GM12892 (cell line): ENCODE measurements at regions not wholly inside any gene's neighbourhood (a gene's known extent, or its start where the extent isn't known, plus 50 kb on each side); places are given as distances from the start of the nearest gene placed in this dataset.

Experiments
- DNase-seq: peaks from one replicate; pipeline ENCODE4 v3.0.0; 2011; ENCODE audit not compliant: insufficient read length
- FAIRE-seq: peaks from 2 replicates; lab custom pipeline; 2011; peaks lifted over from hg19 to GRCh38; lab: Jason Lieb, UNC
- POLR2A ChIP-seq: IDR thresholded peaks from 2 replicates; pipeline ENCODE4 v1.6.1; 2011; ENCODE audit warnings: low read depth, low read length, control low read depth
- POLR2AphosphoS5 ChIP-seq: IDR thresholded peaks from 2 replicates; pipeline ENCODE4 v1.6.1; 2011; ENCODE audit warnings: low read depth, low read length, control low read depth
- TAF1 ChIP-seq: IDR thresholded peaks from 2 replicates; pipeline ENCODE4 v1.6.1; 2011; ENCODE audit warnings: low read depth, mild to moderate bottlenecking, control low read depth, low read length, borderline replicate concordance

DNA sequence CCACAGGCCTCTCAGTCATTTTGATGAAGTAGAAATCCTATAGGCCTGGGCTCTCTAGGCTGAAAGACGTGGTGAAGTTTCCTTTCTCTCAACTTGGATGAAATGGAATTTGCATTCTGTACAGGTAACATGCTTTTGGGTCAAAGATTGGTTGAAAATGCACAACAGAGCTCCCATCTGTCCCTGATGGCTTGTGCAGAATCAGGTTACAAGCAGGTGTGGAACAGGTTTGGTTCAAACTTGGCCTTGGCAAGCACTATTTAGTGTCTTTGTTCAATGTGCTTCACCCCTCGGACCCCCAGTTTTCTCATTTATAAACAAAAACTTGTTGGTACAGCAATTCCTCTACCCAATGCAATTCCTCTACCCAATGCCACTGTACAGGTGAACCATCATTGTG lies 1493.0 kb downstream of the AACS start:
- no peak for FAIRE-seq
- no peak for TF ChIP-seq POLR2AphosphoS5
- TF ChIP-seq TAF1 = no peak
- no peak for TF ChIP-seq POLR2A
- DNase-seq = no peak

DNA sequence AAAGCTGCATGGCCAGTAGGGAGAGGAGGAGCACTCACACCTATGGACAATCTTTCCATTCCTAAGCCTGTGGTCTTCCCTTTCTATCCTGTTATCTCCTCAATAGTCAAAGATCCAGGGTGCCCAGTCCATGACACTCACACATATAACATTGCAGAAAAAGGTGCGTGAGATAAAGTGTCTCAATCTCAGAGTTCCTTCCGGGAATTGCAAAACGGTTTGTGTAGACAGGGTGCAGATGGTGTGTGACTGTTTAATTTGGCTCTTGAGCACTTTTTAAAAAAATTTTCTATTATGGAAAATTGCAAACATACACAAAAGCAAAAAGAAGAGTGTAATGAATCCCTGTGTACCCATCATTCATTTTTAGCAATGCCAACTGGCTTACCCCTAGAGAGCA lies 1493.6 kb downstream of the AACS start:
- FAIRE-seq (no peak), DNase-seq (no peak)
- TF ChIP-seq POLR2AphosphoS5 (no peak), TAF1 (no peak), POLR2A (no peak)

DNA sequence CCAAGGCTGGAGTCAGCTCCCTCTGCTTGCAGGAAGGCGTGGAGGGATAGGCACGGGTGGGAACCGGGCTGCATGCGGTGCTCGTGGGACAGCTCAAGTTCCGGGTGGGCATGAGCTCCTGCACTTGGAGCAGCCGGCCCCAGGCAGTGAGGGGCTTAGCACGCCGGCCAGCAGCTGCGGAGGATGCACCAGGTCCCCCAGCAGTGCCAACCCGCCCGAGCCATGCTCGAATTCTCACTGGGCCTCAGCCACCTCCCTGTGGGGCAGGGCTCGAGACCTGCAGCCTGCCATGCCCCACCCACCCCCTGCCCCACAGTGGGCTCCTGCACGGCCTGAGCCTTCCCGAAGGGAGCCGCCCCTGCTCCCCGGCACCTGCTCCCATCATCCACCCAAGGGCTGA lies 1501.8 kb downstream of the AACS start:
- FAIRE-seq (no peak), DNase-seq (no peak)
- no peak for TF ChIP-seq TAF1
- no peak for TF ChIP-seq POLR2A
- no peak for TF ChIP-seq POLR2AphosphoS5

DNA sequence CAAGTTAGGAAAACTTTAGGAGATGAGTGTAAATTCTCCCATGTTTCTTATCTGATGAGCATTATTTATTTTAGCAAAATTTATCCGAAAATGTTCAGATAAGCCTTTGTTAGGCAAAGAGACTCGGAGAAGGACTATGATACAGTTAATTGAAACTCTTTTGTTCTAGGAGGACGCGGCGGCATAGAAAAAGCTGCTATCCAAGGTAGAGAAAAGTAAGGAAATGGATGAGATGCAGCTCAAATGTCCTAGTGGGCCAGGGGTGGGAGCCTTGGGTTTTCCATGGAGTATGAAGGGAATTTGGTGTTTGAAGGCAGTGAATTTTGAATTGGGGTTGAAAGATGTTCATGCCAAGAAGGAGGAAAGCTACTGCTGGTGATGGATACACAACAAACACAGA lies 1504.5 kb downstream of the AACS start:
- no peak for FAIRE-seq
- no peak for TF ChIP-seq POLR2A
- TF ChIP-seq POLR2AphosphoS5 = no peak
- TF ChIP-seq TAF1 = no peak
- no peak for DNase-seq

DNA sequence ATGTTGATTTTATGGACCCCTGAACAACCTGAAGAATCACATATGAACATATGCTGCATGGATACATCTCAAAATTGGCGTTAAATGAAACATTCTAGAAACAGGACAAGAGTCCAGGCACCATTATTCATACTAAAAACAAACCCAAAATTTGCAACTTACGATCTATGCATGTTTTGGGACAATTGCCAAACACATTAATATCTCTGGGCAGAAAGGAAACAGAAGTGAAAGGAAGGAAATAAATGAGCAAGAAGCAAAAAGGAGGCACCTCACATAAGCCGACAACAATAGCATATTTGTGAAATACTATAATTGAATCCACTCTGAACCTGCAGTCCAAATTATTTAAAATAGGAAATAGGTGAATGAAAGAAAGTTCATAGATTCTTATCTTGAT lies 1505.3 kb downstream of the AACS start:
- FAIRE-seq = no peak
- TF ChIP-seq TAF1 (no peak), POLR2A (no peak), POLR2AphosphoS5 (no peak)
- no peak for DNase-seq

DNA sequence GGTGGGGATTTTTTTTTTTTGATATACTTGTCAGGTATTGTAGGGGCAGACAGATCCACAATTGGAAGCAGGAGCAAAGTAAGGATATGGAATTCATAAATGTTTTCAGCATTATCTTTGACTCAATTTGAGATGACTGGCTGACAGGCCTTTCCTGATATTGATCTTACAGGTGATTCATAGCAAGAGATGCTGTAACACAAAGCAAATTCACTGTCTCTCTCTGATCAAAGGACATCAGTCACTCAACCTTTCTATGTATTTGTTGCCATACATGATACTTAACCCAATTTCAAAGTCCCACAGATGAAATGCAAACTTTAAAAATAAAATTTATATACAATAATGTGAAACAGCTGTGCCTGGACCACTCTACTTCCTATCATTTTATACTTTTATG lies 1506.9 kb downstream of the AACS start:
- TF ChIP-seq POLR2A (no peak), POLR2AphosphoS5 (no peak), TAF1 (no peak)
- DNase-seq (no peak), FAIRE-seq (no peak)

DNA sequence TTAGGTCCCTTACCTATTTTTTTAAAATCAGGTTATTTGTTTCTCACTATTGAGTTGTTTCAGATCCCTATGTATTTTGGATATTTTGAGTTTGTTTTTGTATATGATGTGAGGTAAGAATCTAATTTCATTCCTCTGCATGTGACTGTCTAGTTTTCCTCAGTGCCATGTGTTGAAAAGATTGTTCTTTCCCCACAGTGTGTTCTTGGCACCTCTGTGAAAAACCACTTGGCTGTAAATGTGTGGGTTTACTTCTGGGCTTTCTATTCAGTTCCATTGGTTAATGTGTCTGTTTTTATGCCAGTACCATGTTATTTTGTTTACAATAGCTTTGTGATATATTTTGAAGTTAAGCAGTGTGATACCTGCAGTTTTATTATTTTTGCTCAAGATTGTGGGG lies 1516.4 kb downstream of the AACS start:
- DNase-seq (no peak), FAIRE-seq (no peak)
- TF ChIP-seq POLR2AphosphoS5 = no peak
- TF ChIP-seq TAF1 = no peak
- TF ChIP-seq POLR2A = no peak

DNA sequence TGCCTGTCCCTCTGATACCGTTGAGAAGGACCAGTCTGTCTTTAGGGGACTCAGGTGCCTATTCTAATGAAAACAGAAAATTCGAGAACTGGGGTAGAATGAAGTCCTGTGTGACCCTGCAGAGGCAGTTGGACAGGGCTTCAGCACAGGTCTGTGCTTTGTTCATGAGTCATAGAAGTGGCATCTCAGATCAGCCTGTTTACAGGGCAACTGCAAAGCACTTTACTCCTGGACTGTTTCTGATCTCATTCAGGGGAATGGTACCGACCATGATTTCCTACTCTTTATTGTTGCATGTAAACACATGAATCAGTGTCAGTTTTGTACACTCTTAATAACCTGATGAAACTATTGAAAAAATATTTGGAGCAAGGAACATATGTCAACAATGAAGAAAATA lies 1517.0 kb downstream of the AACS start:
- FAIRE-seq (no peak), DNase-seq (no peak)
- no peak for TF ChIP-seq POLR2A
- TF ChIP-seq POLR2AphosphoS5 = no peak
- no peak for TF ChIP-seq TAF1

DNA sequence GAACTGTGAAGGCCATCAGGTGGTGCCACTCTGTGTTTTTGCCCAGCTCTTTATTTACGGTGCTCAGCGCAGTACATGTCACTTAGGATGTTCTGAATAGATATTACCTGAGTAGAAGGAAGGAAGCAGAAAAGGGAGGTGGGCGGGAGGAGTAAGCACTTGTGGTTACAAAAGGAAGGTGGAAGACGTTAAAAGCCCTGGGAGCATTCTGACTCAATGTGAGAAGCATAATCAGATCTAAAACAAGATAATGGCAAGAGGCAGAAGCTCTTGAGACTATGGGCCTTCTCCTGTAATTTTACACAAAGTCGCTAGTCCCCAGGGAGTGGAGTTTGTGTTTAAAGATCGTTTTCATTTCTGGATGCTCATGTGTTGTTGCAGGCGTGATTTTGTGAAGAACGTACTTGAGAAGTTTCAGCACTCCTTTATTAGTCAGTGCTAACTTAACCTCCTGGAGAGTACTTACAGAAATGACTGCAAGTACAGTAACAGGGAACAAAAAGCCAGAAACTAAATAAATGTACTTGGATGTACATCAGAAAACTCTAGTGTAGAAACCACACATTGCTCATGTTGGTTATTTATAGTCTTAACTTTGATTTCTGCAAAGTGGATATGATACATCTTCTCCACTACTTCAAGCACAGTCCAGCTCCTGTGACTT lies 1523.5 kb downstream of the AACS start:
- DNase-seq (no peak), FAIRE-seq (no peak)
- no peak for TF ChIP-seq TAF1
- TF ChIP-seq POLR2AphosphoS5 = no peak
- TF ChIP-seq POLR2A = no peak

DNA sequence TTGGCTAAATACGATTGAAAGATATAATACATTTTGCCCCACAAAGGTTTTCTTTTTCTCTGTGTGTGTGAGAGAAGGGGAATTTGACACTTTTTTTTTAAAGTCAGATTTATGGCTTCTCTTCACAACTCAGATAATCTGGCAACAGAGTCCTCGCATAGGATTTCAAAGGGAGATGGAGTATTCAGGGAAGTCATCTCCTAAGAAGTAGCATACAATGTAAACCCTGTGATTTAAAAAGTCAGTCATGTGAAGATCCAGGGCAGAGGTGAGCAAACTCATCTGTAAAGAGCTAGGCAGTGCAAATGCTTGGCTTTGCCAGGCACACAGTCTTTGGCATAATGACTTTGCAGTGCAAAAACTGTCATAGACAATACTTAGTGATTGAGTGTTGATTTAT lies 1526.3 kb downstream of the AACS start:
- FAIRE-seq = no peak
- TF ChIP-seq TAF1 (no peak), POLR2AphosphoS5 (no peak)
- no peak for DNase-seq

DNA sequence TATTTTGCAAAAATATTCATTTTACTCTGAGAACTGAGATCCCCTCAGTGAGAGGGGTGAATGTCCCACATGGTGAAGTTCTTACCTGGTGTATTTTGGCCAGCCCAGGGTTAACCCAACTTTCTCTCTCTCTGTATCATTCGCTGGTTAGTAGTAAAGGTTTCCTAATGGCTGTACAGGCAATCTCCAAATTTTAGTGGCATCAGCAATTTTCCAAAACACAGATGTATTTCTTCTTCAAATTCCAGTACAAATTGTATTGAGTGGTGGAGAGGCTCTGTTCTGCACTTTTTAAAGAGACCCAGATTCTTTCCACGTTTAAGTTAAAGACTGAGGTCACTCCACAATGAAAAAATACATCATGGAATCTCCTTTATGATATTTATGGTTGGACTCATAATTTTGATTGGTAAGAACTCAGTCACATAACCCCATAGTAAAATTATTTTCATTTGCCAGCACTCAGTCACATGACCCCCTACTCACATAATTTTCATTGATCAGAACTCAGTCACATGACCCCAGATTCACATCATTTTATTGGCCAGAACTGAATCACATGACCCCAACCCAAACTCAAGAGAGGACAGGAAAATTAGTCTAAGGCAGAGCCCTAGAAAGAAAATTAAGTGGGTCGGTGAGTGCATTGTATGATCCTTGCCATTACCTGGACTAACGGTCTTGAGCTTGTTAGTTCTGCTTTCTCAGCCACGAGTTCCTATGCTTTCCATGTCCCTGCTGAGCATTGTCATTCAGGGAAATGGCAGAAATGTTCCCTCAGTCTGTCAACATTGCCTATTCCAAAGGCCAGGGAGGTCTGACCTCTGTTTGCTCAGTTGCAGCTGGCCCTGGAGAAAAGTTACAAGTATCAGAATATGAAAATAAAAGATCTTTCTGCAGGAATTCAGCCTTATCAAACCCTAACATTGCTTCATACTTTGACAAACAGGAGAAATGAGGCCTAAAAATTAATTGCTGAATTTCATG lies 1536.2 kb downstream of the AACS start:
- DNase-seq (no peak), FAIRE-seq (no peak)
- TF ChIP-seq TAF1 = no peak
- no peak for TF ChIP-seq POLR2AphosphoS5
- no peak for TF ChIP-seq POLR2A

DNA sequence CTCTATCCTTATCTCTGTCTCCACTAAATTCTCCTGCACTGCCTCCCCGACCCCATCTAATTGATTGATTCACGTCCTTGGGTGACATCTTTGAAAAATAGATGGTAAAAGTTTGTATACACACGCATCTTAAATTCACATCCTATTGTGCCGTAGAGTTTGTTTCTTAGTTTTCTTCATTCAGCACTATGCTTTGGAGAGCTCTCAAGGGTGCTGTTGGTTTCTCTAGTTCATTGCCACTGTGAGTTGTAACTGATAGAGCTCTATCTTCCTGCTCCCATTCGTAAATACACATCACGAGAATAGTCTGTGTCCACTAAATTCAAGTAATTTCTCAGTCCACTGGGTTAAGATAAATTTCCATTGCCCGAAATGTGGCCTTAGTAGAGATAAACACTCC lies 1537.4 kb downstream of the AACS start:
- no peak for TF ChIP-seq POLR2AphosphoS5
- TF ChIP-seq POLR2A = no peak
- no peak for TF ChIP-seq TAF1
- DNase-seq = no peak
- no peak for FAIRE-seq
